ENCODE measurements at regions not wholly inside any gene's neighbourhood (a gene's known extent, or its start where the extent isn't known, plus 50 kb on each side); places are given as distances from the start of the nearest gene placed in this dataset.
"Not testable (repeated sequence)": the region's sequence is repeated elsewhere in the genome, so short reads cannot be mapped to it uniquely, and the experiment has no call there.

GRCh38 chr20:29883514-29884219 lies 1373.8 kb upstream of the DEFB115 start:
- not testable (repeated sequence) for DNase-seq

GRCh38 chr20:29884322-29884721 lies 1373.1 kb upstream of the DEFB115 start:
- not testable (repeated sequence) for DNase-seq

GRCh38 chr20:29885282-29886185 lies 1371.9 kb upstream of the DEFB115 start:
- not testable (repeated sequence) for DNase-seq

DNA sequence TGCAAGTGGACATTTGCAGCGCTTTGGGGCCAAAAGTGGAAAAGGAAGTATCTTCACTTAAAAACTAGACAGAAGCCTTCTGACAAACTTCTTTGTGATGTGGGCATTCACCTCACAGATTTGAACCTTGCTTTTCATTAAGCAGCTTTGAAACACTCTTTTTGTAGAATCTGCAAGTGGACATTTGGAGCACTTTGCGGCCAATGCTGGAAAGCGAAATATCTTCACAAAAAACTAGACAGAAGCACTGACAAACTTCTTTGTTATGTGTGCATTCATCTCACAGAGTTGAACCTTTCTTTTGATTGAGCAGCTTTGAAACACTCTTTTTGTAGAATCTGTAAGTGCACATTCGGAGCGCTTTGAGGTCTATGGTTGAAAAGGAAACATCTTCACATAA lies 1365.9 kb upstream of the DEFB115 start:
- DNase-seq: not testable (repeated sequence)

Measured in NCI-H2081 treated with DMSO at 0.1 percent for 48 hours (cell line).